ENCODE measurements at regions not wholly inside any gene's neighbourhood (a gene's known extent, or its start where the extent isn't known, plus 50 kb on each side); places are given as distances from the start of the nearest gene placed in this dataset.

DNA sequence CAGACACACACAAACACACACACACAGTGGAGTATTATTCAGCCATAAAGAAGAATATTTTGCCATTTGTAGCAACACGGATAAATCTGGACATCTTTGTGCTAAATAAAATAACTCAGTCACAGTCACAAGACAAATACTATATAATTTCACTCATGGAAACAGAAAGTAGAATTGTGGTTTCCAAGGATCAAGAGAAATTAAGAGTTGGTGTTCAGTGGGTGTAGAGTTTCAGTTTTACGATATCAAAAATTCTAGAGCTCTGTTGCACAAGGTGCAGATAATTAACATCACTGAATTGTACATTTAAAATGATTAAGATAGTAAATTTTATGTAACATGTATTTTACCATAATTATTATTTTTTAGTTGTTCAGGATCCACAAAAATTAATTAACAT lies 1235.0 kb downstream of the XPNPEP1 start:
- Histone ChIP-seq H3F3A (ENCODE audit: insufficient read depth, low read length, poor library complexity, severe bottlenecking) (peaks cover 5% of the 10 kb centered on the region), H2AFZ (ENCODE audit: low read depth, low read length) (no peak overlapping the region), H3K9me3 (ENCODE audit: low read length) (no peaks in the 10 kb centered on the region), H3K79me2 (replicated peaks; ENCODE audit: insufficient read depth, low read length) (no peaks in the 10 kb centered on the region), H3K9ac (ENCODE audit: low read length) (no peak overlapping the region), H3K4me2 (ENCODE audit: low read length) (no peak overlapping the region), H3K4me3 (ENCODE audit: low read length) (no peak overlapping the region), H3K27ac (ENCODE audit: low read length) (no peak overlapping the region), H3K27me3 (ENCODE audit: insufficient read depth, low read depth, low read length) (no peaks in the 10 kb centered on the region), H3K36me3 (ENCODE audit: insufficient read depth, low read length) (no peaks in the 10 kb centered on the region), H4K20me1 (ENCODE audit: insufficient read depth) (no peaks in the 10 kb centered on the region), H3K9me2 (ENCODE audit: insufficient read depth, low read length) (no peaks in the 10 kb centered on the region)
- TF ChIP-seq EZH2 (IDR thresholded peaks at IDR 0.05; ENCODE audit: borderline replicate concordance, insufficient read depth, low read length, poor library complexity, severe bottlenecking) (no peak), SMC3 (conservative IDR thresholded peaks at IDR 0.05; ENCODE audit: poor library complexity) (no peak), POLR2AphosphoS5 (IDR thresholded peaks at IDR 0.05) (no peak), MXI1 (conservative IDR thresholded peaks at IDR 0.05; ENCODE audit: poor library complexity, severe bottlenecking) (no peak), EP300 (conservative IDR thresholded peaks at IDR 0.05; ENCODE audit: poor library complexity, severe bottlenecking) (no peak), RAD21 (conservative IDR thresholded peaks at IDR 0.05) (no peak), TAF1 (IDR thresholded peaks at IDR 0.05; ENCODE audit: low read depth) (no peak)
- TF ChIP-seq, protein P1, sequence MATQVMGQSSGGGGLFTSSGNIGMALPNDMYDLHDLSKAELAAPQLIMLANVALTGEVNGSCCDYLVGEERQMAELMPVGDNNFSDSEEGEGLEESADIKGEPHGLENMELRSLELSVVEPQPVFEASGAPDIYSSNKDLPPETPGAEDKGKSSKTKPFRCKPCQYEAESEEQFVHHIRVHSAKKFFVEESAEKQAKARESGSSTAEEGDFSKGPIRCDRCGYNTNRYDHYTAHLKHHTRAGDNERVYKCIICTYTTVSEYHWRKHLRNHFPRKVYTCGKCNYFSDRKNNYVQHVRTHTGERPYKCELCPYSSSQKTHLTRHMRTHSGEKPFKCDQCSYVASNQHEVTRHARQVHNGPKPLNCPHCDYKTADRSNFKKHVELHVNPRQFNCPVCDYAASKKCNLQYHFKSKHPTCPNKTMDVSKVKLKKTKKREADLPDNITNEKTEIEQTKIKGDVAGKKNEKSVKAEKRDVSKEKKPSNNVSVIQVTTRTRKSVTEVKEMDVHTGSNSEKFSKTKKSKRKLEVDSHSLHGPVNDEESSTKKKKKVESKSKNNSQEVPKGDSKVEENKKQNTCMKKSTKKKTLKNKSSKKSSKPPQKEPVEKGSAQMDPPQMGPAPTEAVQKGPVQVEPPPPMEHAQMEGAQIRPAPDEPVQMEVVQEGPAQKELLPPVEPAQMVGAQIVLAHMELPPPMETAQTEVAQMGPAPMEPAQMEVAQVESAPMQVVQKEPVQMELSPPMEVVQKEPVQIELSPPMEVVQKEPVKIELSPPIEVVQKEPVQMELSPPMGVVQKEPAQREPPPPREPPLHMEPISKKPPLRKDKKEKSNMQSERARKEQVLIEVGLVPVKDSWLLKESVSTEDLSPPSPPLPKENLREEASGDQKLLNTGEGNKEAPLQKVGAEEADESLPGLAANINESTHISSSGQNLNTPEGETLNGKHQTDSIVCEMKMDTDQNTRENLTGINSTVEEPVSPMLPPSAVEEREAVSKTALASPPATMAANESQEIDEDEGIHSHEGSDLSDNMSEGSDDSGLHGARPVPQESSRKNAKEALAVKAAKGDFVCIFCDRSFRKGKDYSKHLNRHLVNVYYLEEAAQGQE (IDR thresholded peaks at IDR 0.05; ENCODE audit: borderline replicate concordance), result no peak
- TF ChIP-seq, protein P2, sequence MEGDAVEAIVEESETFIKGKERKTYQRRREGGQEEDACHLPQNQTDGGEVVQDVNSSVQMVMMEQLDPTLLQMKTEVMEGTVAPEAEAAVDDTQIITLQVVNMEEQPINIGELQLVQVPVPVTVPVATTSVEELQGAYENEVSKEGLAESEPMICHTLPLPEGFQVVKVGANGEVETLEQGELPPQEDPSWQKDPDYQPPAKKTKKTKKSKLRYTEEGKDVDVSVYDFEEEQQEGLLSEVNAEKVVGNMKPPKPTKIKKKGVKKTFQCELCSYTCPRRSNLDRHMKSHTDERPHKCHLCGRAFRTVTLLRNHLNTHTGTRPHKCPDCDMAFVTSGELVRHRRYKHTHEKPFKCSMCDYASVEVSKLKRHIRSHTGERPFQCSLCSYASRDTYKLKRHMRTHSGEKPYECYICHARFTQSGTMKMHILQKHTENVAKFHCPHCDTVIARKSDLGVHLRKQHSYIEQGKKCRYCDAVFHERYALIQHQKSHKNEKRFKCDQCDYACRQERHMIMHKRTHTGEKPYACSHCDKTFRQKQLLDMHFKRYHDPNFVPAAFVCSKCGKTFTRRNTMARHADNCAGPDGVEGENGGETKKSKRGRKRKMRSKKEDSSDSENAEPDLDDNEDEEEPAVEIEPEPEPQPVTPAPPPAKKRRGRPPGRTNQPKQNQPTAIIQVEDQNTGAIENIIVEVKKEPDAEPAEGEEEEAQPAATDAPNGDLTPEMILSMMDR (IDR thresholded peaks at IDR 0.05; ENCODE audit: poor library complexity, severe bottlenecking), result no peak

DNA sequence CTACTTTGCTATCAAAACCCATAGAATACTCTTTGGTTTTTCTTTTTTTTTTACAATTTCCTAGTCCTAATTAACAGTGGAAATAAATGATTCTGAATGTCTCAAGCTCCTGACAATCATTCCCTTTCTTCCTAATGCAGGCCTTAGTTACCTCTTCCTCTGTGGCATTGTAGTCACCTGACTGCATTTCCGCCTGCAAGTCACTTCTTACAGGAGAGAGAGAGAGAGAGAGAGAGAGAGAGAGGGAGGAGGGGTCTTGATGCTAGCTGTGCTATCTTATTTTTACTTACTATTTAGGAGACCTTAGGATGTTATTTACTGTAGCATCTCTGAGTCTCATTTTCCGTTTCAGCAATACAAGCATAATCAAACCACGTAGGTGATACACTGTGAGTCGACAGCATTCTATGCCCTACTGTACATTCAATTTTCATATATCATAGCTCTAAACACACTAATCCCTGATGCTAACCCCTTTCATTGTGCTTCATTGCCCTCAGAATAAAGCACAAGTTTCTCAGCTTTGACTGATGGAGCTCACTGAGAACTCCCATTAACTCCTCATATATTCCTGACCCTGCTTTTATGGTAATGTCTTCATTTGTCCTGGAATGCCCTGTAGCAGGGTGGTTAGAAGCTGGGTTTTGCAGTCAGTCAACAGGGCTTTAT lies 1237.3 kb downstream of the XPNPEP1 start:
- no peaks in the 10 kb centered on the region for H3K79me2 ChIP-seq (replicated peaks; ENCODE audit: insufficient read depth, low read length)
- peaks cover 5% of the 10 kb centered on the region for H3F3A ChIP-seq (ENCODE audit: insufficient read depth, low read length, poor library complexity, severe bottlenecking)
- H2AFZ ChIP-seq (ENCODE audit: low read depth, low read length), result peak overlapping the region; percentile 52
- H3K27me3 ChIP-seq (ENCODE audit: insufficient read depth, low read depth, low read length), result no peaks in the 10 kb centered on the region
- H4K20me1 ChIP-seq (ENCODE audit: insufficient read depth), result no peaks in the 10 kb centered on the region
- H3K4me3 ChIP-seq (ENCODE audit: low read length), result peak overlapping the region; percentile 15
- H3K9ac ChIP-seq (ENCODE audit: low read length), result peak overlapping the region; percentile 41
- no peaks in the 10 kb centered on the region for H3K9me3 ChIP-seq (ENCODE audit: low read length)
- TF ChIP-seq EZH2 (IDR thresholded peaks at IDR 0.05; ENCODE audit: borderline replicate concordance, insufficient read depth, low read length, poor library complexity, severe bottlenecking) (no peak), EP300 (conservative IDR thresholded peaks at IDR 0.05; ENCODE audit: poor library complexity, severe bottlenecking) (peak; percentile 81), TAF1 (IDR thresholded peaks at IDR 0.05; ENCODE audit: low read depth) (no peak), RAD21 (conservative IDR thresholded peaks at IDR 0.05) (peak; percentile 45), SMC3 (conservative IDR thresholded peaks at IDR 0.05; ENCODE audit: poor library complexity) (peak; percentile 26), POLR2AphosphoS5 (IDR thresholded peaks at IDR 0.05) (peak; percentile 34)
- TF ChIP-seq, protein P2 (IDR thresholded peaks at IDR 0.05; ENCODE audit: poor library complexity, severe bottlenecking), result no peak
- TF ChIP-seq, protein P1 (IDR thresholded peaks at IDR 0.05; ENCODE audit: borderline replicate concordance), result peak; percentile 87
- peak overlapping the region; percentile 80 for H3K27ac ChIP-seq (ENCODE audit: low read length)
- no peaks in the 10 kb centered on the region for H3K9me2 ChIP-seq (ENCODE audit: insufficient read depth, low read length)
- no peaks in the 10 kb centered on the region for H3K36me3 ChIP-seq (ENCODE audit: insufficient read depth, low read length)
- peak overlapping the region; percentile 26 for H3K4me2 ChIP-seq (ENCODE audit: low read length)
